OCI-LY7 (cell line): ENCODE measurements at regions not wholly inside any gene's neighbourhood (a gene's known extent, or its start where the extent isn't known, plus 50 kb on each side); places are given as distances from the start of the nearest gene placed in this dataset.
"Not testable (repeated sequence)": the region's sequence is repeated elsewhere in the genome, so short reads cannot be mapped to it uniquely, and the experiment has no call there.

Experiments used
- BruUV-seq: library from RNA; stranded (reverse); fragments of 400-500 nt; replicated peaks from 2 replicates; lab custom pipeline; 2021; lab: Mats Ljungman, UMichigan
- CTCF ChIA-PET: fragments of 300-600 bp; sonication (Branson Sonifier 250); formaldehyde crosslinking; loops from one replicate; lab custom pipeline; 2022; ENCODE audit warnings: antibody characterized with exemption; ENCODE audit not compliant: unreplicated experiment; lab: Charles Lee
- POLR2A ChIA-PET: fragments of 300-600 bp; sonication (Branson Sonifier 250); formaldehyde crosslinking; loops from one replicate; lab custom pipeline; 2022; ENCODE audit warnings: antibody characterized with exemption; lab: Charles Lee
- DNase-seq: peaks from one replicate; pipeline ENCODE4 v3.0.0-alpha.2; 2015; ENCODE audit warnings: low spot score
- H2AFZ ChIP-seq: fragments of 200-600 bp; sonication (generic), shearing (Covaris generic); 2 replicates; pipeline ENCODE4 v1.6.1; 2014; ENCODE audit warnings: mild to moderate bottlenecking, antibody characterized with exemption, low read length, moderate library complexity
- H3K27ac ChIP-seq: fragments of 200-600 bp; sonication (generic); 2 replicates; pipeline ENCODE4 v1.5.1; 2014; ENCODE audit warnings: mixed run types, low read depth, mild to moderate bottlenecking, moderate library complexity, low read length, inconsistent platforms; ENCODE audit not compliant: poor library complexity, severe bottlenecking
- H3K36me3 ChIP-seq: fragments of 200-600 bp; sonication (generic); 2 replicates; pipeline ENCODE4 v1.6.1; 2014; ENCODE audit warnings: mild to moderate bottlenecking, antibody characterized with exemption, low read length, moderate library complexity, mixed read lengths; ENCODE audit not compliant: insufficient read depth
- H3K4me1 ChIP-seq: fragments of 200-600 bp; sonication (generic); 2 replicates; pipeline ENCODE4 v1.5.1; 2014; ENCODE audit warnings: mild to moderate bottlenecking, low read length; ENCODE audit not compliant: insufficient read depth, poor library complexity, severe bottlenecking
- H3K4me2 ChIP-seq: fragments of 200-600 bp; sonication (generic); 2 replicates; pipeline ENCODE4 v1.6.1; 2014; ENCODE audit warnings: mild to moderate bottlenecking, low read length
- H3K4me3 ChIP-seq: fragments of 200-600 bp; sonication (generic); 2 replicates; pipeline ENCODE4 v1.5.1; 2014; ENCODE audit warnings: mild to moderate bottlenecking, low read depth, low read length; ENCODE audit not compliant: poor library complexity, severe bottlenecking
- H3K79me2 ChIP-seq: fragments of 200-600 bp; sonication (generic); 2 replicates; pipeline ENCODE4 v1.6.1; 2016; ENCODE audit warnings: low read depth, mild to moderate bottlenecking, low read length, moderate library complexity, mixed read lengths; ENCODE audit not compliant: insufficient read depth
- H3K9me2 ChIP-seq: fragments of 200-600 bp; sonication (generic); 2 replicates; pipeline ENCODE4 v1.6.1; 2016; ENCODE audit warnings: mild to moderate bottlenecking, low read length, mixed read lengths; ENCODE audit not compliant: insufficient read depth
- H3K9me3 ChIP-seq: fragments of 200-600 bp; sonication (generic); 2 replicates; pipeline ENCODE4 v1.6.1; 2014; ENCODE audit warnings: mild to moderate bottlenecking, mixed run types, low read length, mixed read lengths
- H4K20me1 ChIP-seq: fragments of 200-600 bp; sonication (generic); 2 replicates; pipeline ENCODE4 v1.6.1; 2014; ENCODE audit warnings: mild to moderate bottlenecking, antibody characterized with exemption, low read length, moderate library complexity, mixed read lengths; ENCODE audit not compliant: insufficient read depth
- CTCF ChIP-seq: fragments of 200-600 bp; sonication (generic); conservative IDR thresholded peaks from 2 replicates; pipeline ENCODE4 v1.5.1; 2014; ENCODE audit warnings: mild to moderate bottlenecking, antibody characterized with exemption, low read length, moderate library complexity, mixed read lengths
- EZH2phosphoT487 ChIP-seq: fragments of 200-600 bp; sonication (generic); IDR thresholded peaks from 2 replicates; pipeline ENCODE4 v1.6.1; 2018; ENCODE audit warnings: low read depth, borderline replicate concordance, mild to moderate bottlenecking, mixed run types, antibody characterized with exemption, low read length, moderate library complexity, mixed read lengths
- intact Hi-C: fragments of 100-400 bp; cut with micrococcal nuclease; formaldehyde crosslinking; loops from one replicate; pipeline ENCODE4 v1.10.0; 2022; ENCODE audit not compliant: unreplicated experiment

GRCh38 chr2:57050007-57050406, 866.2 kb downstream of the CCDC85A start:
- H3K4me2 ChIP-seq = no peak overlapping the region
- DNase-seq = no peak
- H4K20me1 ChIP-seq = no peaks in the 10 kb centered on the region
- no TSS peak for BruUV-seq
- no peaks in the 10 kb centered on the region for H3K9me2 ChIP-seq
- POLR2A ChIA-PET = no interaction called here
- H3K9me3 ChIP-seq = no peaks in the 10 kb centered on the region
- no peak overlapping the region for H3K4me3 ChIP-seq
- no peaks in the 10 kb centered on the region for H3K36me3 ChIP-seq
- TF ChIP-seq EZH2phosphoT487 = no peak
- CTCF ChIA-PET = no interaction called here
- H3K79me2 ChIP-seq = no peaks in the 10 kb centered on the region
- intact Hi-C loops = no loop called here
- H2AFZ ChIP-seq = no peak overlapping the region
- H3K4me1 ChIP-seq = no peaks in the 10 kb centered on the region
- no peak overlapping the region for H3K27ac ChIP-seq

- CTCF ChIA-PET = not testable (repeated sequence)
These were observed 882.5 kb downstream of the CCDC85A start for GRCh38 chr2:57066301-57066700.

GRCh38 chr2:57075226-57075625, 891.4 kb downstream of the CCDC85A start:
- Histone ChIP-seq H3K4me2 (no peak overlapping the region), H4K20me1 (no peaks in the 10 kb centered on the region), H3K4me3 (no peak overlapping the region), H3K79me2 (no peaks in the 10 kb centered on the region), H3K9me3 (no peaks in the 10 kb centered on the region), H3K4me1 (no peaks in the 10 kb centered on the region), H3K36me3 (no peaks in the 10 kb centered on the region), H3K27ac (no peak overlapping the region), H3K9me2 (no peaks in the 10 kb centered on the region), H2AFZ (no peak overlapping the region)
- DNase-seq = no peak
- intact Hi-C loops = no loop called here
- CTCF ChIA-PET = no interaction called here
- no peak for TF ChIP-seq CTCF
- TF ChIP-seq EZH2phosphoT487 = no peak
- POLR2A ChIA-PET = no interaction called here
- BruUV-seq = no TSS peak

More at GRCh38 chr2:57066301-57066700, 882.5 kb downstream of the CCDC85A start:
- H2AFZ ChIP-seq, BruUV-seq, POLR2A ChIA-PET, H4K20me1 ChIP-seq, H3K36me3 ChIP-seq, H3K4me2 ChIP-seq, H3K27ac ChIP-seq, H3K4me3 ChIP-seq, H3K9me3 ChIP-seq, intact Hi-C loops, DNase-seq, H3K4me1 ChIP-seq, H3K9me2 ChIP-seq, H3K79me2 ChIP-seq: not testable (repeated sequence)

- no TSS peak for BruUV-seq
- DNase-seq = no peak
These were observed 896.2 kb downstream of the CCDC85A start for GRCh38 chr2:57080035-57080434.

More at GRCh38 chr2:57080035-57080434, 896.2 kb downstream of the CCDC85A start:
- Histone ChIP-seq H2AFZ (no peak overlapping the region), H3K4me1 (no peaks in the 10 kb centered on the region), H3K4me3 (no peak overlapping the region), H4K20me1 (no peaks in the 10 kb centered on the region), H3K4me2 (no peak overlapping the region), H3K9me3 (no peaks in the 10 kb centered on the region), H3K9me2 (no peaks in the 10 kb centered on the region), H3K36me3 (no peaks in the 10 kb centered on the region), H3K27ac (no peak overlapping the region), H3K79me2 (no peaks in the 10 kb centered on the region)
- TF ChIP-seq CTCF (no peak), EZH2phosphoT487 (no peak)
- POLR2A ChIA-PET = no interaction called here
- intact Hi-C loops = no loop called here
- CTCF ChIA-PET = no interaction called here
